ENCODE measurements at regions not wholly inside any gene's neighbourhood (a gene's known extent, or its start where the extent isn't known, plus 50 kb on each side); places are given as distances from the start of the nearest gene placed in this dataset.

DNA sequence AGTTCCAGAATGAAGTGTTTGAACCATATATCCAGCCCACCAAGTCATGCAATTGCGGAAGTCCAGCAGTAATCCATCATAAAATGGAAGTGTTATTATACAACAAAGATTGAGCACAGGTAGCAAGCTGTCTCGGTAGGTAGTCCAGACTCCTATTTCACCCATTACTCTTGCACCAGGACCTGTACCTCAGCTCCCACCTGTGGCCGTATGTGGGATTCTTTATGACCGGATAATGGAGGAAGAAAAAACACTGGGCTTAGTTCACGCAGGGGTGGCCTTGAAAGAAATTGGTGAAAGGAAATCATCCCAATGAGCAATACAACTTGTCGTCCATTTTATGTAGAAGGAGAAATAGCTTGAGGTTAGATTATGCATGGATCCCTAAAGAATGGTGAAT is 216.3 kb downstream of the ESM1 start:
- no peaks in the 10 kb centered on the region for H3K4me1 ChIP-seq (ENCODE audit: insufficient read depth, low read length)
- no peaks in the 10 kb centered on the region for H3K9me3 ChIP-seq (ENCODE audit: control insufficient read depth, insufficient read depth, low read length)
- no peaks in the 10 kb centered on the region for H3K36me3 ChIP-seq (ENCODE audit: insufficient read depth, low read length)
- H3K9ac ChIP-seq (ENCODE audit: low read depth, low read length), result no peak overlapping the region

DNA sequence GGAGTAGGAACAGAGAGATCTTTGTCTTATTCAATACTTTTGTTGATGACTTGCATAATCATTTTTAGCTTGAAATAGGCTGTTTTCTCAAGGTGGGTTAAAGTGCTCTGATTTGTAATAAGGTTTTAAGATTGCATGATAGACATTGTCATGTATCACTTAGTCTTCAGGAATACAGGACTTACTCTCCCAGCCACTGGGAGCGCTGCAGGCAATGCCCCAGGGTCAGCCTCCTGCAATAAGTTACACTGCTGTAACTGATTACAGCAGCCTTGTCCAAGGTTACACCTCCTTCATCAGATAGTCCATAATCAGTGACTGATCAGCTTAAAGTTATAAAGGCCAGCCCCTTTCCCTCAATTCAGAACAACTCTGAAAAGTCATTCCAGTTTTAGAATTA is 218.6 kb downstream of the ESM1 start:
- Histone ChIP-seq H3K9ac (ENCODE audit: low read depth, low read length) (no peak overlapping the region), H3K4me1 (ENCODE audit: insufficient read depth, low read length) (no peaks in the 10 kb centered on the region)

DNA sequence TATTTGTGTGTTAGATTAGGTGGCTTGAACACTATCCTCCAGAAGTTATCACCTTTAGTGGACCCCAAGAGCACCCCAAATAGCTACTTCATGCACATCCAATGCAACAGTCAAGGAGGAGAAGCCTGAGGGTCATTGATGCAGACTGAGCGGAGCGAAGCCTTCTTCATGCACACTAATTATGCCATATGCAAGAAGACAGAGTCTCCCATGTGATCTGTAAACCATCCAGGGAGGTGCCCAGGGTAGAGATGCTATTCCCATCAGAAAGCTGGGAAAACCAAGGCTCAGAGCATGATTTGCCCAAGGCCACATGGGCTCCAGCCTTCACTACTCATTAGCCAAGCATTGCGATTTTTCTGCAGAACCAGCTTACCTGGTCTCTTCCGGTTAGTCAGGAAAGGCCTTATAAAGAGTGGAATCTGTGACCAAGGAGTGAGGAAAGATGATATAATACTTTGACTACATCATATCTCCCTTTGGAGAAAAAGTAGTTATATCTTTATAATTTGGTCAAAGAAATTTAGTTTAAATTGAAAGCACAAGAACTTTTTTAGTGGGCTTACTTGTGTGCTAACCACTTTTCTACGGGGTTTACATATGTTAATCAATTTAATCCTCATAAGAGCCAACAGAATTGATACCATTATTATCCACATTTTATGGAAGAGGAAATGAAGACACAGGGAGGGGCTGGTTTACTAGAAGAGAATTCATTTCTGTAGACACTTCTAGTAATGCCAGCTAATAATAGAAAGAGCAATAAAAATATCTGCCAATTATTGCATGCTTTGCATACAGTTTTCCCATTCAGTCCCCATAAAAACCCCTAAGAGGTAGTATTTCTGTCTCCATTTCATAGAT is 220.0 kb downstream of the ESM1 start:
- H3K4me1 ChIP-seq (ENCODE audit: insufficient read depth, low read length), result no peaks in the 10 kb centered on the region
- no peaks in the 10 kb centered on the region for H3K36me3 ChIP-seq (ENCODE audit: insufficient read depth, low read length)
- no peaks in the 10 kb centered on the region for H3K9me3 ChIP-seq (ENCODE audit: control insufficient read depth, insufficient read depth, low read length)
- no peak overlapping the region for H3K9ac ChIP-seq (ENCODE audit: low read depth, low read length)

More for the DNA sequence above, 218.6 kb downstream of the ESM1 start:
- Histone ChIP-seq H3K9me3 (ENCODE audit: control insufficient read depth, insufficient read depth, low read length) (no peaks in the 10 kb centered on the region), H3K36me3 (ENCODE audit: insufficient read depth, low read length) (no peaks in the 10 kb centered on the region)

DNA sequence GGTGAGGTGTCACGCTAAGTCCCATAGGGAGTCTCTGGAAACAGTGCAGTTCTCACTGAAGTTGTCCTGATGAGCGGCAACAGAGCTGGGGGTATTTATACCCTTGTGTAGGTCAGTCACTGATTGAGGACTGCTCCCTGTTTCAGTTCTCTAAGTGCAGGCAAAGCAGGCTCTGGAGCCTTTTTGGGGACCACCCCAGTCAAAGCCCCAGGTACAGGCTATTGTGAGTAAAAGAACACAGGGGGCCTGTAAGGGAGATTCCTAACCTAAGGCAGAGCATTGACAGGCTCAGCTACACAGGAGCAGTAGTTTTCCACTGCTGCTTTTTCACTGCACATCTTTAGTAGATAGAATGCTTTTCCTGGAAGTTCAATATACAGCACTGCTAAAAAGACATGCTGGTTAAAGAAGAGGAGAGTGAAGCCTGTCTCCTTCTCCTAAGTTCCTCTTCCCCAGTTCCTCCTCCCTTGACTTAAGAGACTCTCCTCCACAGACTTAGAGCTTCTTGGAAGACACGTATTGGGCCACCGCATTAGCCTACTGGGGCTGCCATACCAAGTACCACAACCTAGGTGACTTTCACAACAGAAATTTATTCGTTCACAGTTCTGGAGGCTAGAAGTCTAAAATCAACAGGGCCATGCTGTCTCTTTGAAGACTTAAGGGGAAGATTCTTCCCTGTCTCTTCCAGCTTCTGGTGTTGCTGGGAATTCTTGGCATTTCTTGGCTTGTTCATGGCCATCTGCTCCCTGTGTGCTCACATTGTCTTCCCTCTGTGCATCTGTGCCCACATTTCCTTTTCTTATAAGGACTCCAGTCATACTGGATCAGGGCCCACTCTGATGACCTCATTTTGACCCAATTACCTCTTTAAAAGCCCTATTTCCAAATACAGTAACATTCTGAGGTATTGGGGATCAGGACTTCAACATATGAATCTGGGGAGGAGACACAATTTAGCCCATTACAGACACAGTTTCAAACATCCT is 221.0 kb downstream of the ESM1 start:
- no peak overlapping the region for H3K9ac ChIP-seq (ENCODE audit: low read depth, low read length)
- no peaks in the 10 kb centered on the region for H3K9me3 ChIP-seq (ENCODE audit: control insufficient read depth, insufficient read depth, low read length)
- H3K4me1 ChIP-seq (ENCODE audit: insufficient read depth, low read length), result no peaks in the 10 kb centered on the region
- H3K36me3 ChIP-seq (ENCODE audit: insufficient read depth, low read length), result no peaks in the 10 kb centered on the region

DNA sequence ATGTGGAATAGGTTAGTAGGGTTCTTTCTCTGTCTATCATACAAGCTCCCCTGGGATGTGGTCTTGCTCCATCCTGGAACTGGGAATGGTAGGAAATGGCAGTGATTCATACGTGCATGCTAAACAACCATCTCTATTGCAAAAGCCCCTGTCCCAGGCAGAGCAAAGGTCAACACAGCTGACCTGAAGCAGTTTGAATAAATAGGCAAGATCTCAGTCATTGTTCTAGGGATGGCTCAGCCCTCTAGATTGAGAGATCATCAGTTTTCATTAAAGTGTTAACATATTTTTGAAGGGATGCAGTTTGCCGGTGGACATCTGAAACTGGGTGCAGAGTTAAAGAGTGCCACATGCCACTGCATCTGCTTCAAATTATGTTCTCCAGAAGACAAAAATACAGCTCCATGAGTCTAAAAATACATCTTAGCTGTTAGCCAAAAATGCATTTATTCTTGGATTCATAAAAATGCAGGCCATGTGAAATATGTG is 224.1 kb downstream of the ESM1 start:
- Histone ChIP-seq H3K9ac (ENCODE audit: low read depth, low read length) (no peak overlapping the region), H3K4me1 (ENCODE audit: insufficient read depth, low read length) (no peaks in the 10 kb centered on the region), H3K9me3 (ENCODE audit: control insufficient read depth, insufficient read depth, low read length) (no peaks in the 10 kb centered on the region), H3K36me3 (ENCODE audit: insufficient read depth, low read length) (no peaks in the 10 kb centered on the region)

DNA sequence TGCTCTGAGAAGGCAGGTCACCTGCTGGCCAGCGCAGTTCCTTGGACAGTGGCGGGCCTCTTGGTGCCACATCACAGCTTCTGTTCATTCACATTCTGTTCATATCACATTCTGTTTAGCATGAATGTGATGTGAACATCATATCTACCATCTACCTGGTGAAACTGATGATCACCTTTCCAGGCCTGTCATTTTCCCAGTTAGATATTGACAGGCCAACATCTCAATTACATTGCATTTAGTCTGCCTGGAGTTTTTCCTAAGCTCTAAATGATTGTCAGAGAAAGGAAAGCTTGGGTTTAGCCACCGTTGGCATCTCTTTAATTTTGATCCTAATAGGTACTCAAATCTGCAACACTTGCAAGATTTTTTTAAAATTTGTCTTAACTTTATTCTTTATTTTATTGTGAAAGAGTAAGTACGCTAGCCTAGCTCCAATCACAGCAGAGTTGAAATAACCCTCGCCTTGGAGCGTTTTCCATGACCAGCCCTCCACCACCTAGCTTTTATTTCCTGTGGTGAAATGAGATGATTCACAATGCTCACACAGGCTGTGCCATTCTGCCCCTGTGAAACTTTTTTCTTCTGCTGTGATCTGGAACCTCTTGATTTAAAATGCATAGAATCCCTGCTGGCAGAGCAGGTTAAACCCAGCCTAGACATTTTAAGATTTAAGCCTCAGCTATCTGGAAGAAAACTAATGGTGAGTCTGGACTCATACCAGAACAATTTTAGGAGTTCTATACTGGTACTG is 225.0 kb downstream of the ESM1 start:
- Histone ChIP-seq H3K9me3 (ENCODE audit: control insufficient read depth, insufficient read depth, low read length) (no peaks in the 10 kb centered on the region), H3K4me1 (ENCODE audit: insufficient read depth, low read length) (no peaks in the 10 kb centered on the region), H3K9ac (ENCODE audit: low read depth, low read length) (no peak overlapping the region), H3K36me3 (ENCODE audit: insufficient read depth, low read length) (no peaks in the 10 kb centered on the region)

DNA sequence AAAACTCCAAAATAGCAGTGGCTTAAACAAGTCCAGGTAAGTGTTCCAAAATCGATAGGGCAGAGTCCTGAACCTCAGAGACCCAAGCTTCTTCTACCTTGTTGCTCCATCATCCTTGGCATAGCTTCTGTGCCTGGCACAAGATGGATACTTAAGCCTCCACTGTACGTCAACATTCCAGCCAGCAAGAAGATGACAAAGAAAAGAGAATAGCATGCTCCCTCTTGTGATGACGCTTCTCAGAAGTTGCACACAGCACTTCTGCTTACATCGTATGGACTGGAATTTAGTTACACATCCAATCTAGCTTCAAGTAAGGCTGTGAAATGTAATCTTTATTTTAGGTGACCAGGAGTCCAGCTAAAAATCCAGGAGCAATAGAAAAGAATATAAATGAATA is 227.4 kb downstream of the ESM1 start:
- Histone ChIP-seq H3K9ac (ENCODE audit: low read depth, low read length) (no peak overlapping the region), H3K9me3 (ENCODE audit: control insufficient read depth, insufficient read depth, low read length) (no peaks in the 10 kb centered on the region), H3K36me3 (ENCODE audit: insufficient read depth, low read length) (no peaks in the 10 kb centered on the region), H3K4me1 (ENCODE audit: insufficient read depth, low read length) (no peaks in the 10 kb centered on the region)

DNA sequence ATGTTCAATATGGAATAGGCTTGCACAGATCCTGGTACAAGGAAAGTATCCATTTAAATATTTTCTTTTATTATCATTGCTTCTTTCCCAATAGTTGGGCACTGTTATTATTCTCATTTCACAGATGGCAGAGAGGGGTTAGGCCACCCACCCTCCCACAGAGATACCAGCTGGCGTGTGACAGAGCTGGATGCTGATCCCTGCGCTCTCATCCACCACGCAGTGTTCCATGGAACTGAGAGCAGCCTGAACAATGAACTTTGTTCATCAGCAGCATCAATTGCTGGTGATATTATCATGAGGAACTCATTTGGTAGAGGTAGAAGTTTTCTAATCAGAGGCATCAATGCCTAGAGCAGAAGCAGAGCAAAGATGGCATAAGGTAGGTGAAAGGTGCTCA is 227.9 kb downstream of the ESM1 start:
- Histone ChIP-seq H3K4me1 (ENCODE audit: insufficient read depth, low read length) (no peaks in the 10 kb centered on the region), H3K9me3 (ENCODE audit: control insufficient read depth, insufficient read depth, low read length) (no peaks in the 10 kb centered on the region), H3K36me3 (ENCODE audit: insufficient read depth, low read length) (no peaks in the 10 kb centered on the region), H3K9ac (ENCODE audit: low read depth, low read length) (no peak overlapping the region)

DNA sequence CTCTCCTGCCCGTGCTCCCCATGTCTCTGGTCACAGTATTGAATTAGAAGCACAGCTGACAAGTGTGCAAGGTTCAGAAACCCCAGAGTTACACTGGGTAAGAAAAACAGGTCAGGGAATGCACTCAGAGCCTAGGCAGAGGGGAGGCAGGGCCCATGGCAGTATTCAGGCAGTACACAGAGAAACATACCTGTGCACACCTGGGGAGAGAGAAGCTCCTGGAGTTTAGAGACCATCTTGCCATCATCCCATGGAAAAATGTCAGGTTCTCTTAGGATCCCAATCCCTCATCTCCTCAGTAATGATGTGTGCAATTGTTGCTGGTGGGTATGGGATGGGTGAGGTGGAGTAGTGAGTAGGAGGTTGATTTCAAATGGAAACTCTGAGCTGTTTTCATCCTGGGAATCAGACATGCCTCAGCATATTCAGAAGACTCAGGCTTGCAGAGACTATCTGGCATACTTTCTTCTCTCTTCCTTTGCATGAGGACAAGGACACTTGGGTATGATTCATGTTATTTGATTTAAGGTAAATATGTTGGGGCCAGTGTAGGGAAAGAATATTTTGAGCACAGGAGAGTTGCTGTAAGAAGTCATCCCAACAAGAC is 228.5 kb downstream of the ESM1 start:
- H3K9ac ChIP-seq (ENCODE audit: low read depth, low read length), result no peak overlapping the region
- no peaks in the 10 kb centered on the region for H3K4me1 ChIP-seq (ENCODE audit: insufficient read depth, low read length)
- no peaks in the 10 kb centered on the region for H3K36me3 ChIP-seq (ENCODE audit: insufficient read depth, low read length)
- no peaks in the 10 kb centered on the region for H3K9me3 ChIP-seq (ENCODE audit: control insufficient read depth, insufficient read depth, low read length)

DNA sequence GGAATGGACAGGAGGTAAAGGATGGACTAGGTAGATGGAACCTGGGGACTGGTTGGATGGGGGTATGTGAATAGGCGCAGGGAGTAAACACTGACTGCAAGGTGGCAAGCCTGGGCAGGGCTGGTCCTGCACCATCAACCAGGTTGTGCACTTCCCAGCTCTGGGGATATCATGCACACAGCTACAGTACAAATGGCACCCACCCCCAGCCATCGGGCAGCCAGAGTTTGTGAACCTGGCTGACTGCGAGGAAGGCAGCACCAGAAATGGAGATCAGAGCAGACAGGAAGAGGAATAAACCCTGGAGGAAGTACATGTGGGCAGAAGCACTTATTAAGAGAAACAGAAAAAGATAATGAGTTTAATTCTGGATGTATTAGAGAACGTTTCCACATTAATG is 229.1 kb downstream of the ESM1 start:
- no peak overlapping the region for H3K9ac ChIP-seq (ENCODE audit: low read depth, low read length)
- H3K36me3 ChIP-seq (ENCODE audit: insufficient read depth, low read length), result no peaks in the 10 kb centered on the region
- H3K9me3 ChIP-seq (ENCODE audit: control insufficient read depth, insufficient read depth, low read length), result no peaks in the 10 kb centered on the region
- no peaks in the 10 kb centered on the region for H3K4me1 ChIP-seq (ENCODE audit: insufficient read depth, low read length)

DNA sequence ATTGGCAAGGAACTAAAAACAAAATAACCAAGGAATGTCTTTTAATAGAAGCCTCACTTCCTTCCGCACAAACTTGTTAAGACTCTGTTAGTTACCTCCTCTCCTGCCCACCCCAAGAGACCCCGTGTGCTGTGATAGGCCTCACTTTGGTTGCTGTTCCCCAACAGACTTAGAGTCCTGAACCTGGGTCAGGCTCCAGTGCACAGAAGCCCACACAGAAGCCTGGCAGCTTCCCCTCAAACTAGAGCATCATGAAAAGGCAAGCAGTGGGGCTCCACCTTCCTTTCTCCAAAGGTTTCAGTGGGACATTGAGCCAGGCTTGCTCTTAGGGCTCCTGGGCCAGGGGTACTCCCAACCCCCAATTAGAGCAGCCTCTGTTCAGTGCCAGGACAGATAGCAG is 230.5 kb downstream of the ESM1 start:
- no peak overlapping the region for H3K9ac ChIP-seq (ENCODE audit: low read depth, low read length)
- no peaks in the 10 kb centered on the region for H3K36me3 ChIP-seq (ENCODE audit: insufficient read depth, low read length)
- H3K9me3 ChIP-seq (ENCODE audit: control insufficient read depth, insufficient read depth, low read length), result no peaks in the 10 kb centered on the region
- H3K4me1 ChIP-seq (ENCODE audit: insufficient read depth, low read length), result no peaks in the 10 kb centered on the region

DNA sequence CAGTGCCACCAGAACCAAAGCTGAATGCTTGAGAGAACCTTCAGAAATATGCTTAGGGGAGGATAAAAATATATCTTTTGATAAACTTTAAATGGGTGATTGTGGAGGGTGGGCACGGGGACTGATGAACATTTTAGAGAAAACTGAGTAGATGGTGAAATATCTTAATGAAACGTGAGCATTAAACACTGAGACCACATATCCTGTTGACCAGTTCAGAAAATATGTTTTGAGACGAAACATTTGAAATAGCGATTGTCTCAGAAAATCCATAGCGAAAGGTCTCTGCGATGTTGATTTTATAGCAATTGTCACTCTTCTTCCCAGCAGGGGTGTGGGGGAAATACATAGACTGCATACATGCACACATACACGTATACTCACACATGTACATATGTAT is 231.0 kb downstream of the ESM1 start:
- Histone ChIP-seq H3K9ac (ENCODE audit: low read depth, low read length) (no peak overlapping the region), H3K36me3 (ENCODE audit: insufficient read depth, low read length) (no peaks in the 10 kb centered on the region), H3K9me3 (ENCODE audit: control insufficient read depth, insufficient read depth, low read length) (no peaks in the 10 kb centered on the region), H3K4me1 (ENCODE audit: insufficient read depth, low read length) (no peaks in the 10 kb centered on the region)

DNA sequence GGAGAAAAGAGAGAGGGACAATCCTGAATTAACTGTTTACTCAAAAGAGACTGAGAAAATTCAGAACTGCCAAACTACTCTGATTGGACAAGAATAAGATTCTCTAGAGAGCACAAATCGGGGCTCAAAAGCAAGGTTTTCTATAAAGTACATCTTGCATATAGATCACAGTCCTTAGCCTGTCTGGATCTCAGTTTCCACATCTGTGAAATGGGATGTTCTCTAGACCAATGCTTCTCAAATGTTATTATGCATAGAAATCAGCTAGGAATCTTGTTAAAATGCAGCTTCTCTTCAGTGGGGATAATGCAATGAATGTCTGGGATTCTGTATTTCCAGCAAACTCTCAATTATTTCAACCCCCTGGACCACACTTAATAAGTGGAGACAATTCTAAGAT is 231.6 kb downstream of the ESM1 start:
- Histone ChIP-seq H3K9ac (ENCODE audit: low read depth, low read length) (no peak overlapping the region), H3K4me1 (ENCODE audit: insufficient read depth, low read length) (no peaks in the 10 kb centered on the region), H3K9me3 (ENCODE audit: control insufficient read depth, insufficient read depth, low read length) (no peaks in the 10 kb centered on the region), H3K36me3 (ENCODE audit: insufficient read depth, low read length) (no peaks in the 10 kb centered on the region)

DNA sequence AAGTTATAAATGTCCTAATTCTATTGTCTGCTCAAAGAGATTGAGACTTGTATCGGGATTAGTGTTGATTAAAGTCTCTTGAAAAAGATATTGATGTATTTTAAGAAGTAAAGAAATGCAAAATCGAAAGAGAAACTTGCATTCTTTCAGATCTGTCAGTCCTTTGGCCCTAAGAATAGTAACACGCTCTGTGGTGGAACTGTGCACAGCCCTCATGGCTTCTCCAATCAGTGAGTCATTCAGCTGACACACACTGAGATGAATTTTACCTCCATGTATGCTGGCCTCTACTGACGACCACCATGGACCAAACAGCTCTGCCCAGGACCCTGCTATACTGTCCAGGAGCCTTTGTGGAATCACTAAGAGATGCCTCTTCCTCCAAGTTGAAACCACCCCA is 232.4 kb downstream of the ESM1 start:
- H3K4me1 ChIP-seq (ENCODE audit: insufficient read depth, low read length), result no peaks in the 10 kb centered on the region
- H3K9me3 ChIP-seq (ENCODE audit: control insufficient read depth, insufficient read depth, low read length), result no peaks in the 10 kb centered on the region
- H3K9ac ChIP-seq (ENCODE audit: low read depth, low read length), result no peak overlapping the region
- no peaks in the 10 kb centered on the region for H3K36me3 ChIP-seq (ENCODE audit: insufficient read depth, low read length)

Measured in ES-I3 (cell line).